ENCODE measurements at regions not wholly inside any gene's neighbourhood (a gene's known extent, or its start where the extent isn't known, plus 50 kb on each side); places are given as distances from the start of the nearest gene placed in this dataset.
"Not testable (repeated sequence)": the region's sequence is repeated elsewhere in the genome, so short reads cannot be mapped to it uniquely, and the experiment has no call there.

DNA sequence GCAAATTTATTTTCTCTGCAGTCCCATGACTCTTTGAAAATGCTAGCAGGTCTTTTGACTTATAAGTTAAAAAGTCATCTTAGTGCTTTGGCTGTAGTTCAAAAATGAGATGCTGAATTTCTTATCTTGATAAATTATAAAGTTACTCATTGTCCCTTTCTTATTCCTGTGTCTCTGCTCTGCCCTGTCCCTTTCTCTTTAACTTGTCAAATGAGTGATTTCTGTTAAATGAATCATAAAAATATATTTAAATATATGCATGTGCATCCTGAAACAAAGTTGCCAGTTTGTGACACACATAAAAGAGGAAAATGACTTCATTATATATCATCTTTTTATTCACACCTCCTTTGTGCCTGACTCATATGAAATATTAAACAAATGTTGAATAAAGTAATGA lies 1097.3 kb upstream of the EPHA6 start:
- no peak for DNase-seq (ENCODE audit: low read depth in 4 of 4, low spot score in 1 of 4)

DNA sequence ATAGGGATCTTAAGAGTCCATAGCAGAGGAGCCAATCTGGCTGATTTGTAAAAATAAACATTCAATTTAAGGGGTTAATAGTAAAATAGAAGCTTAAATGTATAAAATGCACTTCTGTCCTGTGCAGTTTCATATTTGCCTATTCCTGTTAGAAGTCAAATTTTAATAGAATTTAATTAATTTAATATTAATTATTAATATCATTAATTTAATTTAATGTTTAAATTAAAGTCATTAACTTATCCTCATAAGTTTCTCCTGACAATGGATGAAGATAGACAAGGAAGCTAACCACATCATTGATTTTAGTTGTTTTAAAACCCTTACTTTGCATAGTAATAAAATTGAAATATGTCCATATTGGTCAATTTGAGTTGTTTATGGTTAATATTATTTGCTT lies 1096.2 kb upstream of the EPHA6 start:
- no peak for DNase-seq (ENCODE audit: low read depth in 4 of 4, low spot score in 1 of 4)

DNA sequence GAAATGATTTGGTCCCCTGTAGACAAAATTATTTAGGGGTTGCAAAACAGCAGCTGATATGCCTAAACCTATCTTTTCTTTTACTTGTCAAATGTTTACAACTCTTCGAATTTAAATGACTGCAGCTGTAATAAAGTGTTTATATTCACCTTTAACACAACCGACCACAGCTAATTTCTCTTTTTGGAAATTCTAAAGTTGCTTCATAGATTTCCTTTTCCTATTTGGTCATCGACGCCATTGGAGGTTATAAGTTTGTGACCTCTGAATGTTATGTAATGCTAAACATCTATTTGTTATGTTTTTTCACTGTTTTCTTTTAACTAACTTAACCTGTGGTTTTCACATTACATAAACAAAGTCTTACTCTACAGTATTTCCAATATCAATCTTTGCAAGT lies 1094.9 kb upstream of the EPHA6 start:
- DNase-seq (ENCODE audit: low read depth in 4 of 4, low spot score in 1 of 4) = no peak

DNA sequence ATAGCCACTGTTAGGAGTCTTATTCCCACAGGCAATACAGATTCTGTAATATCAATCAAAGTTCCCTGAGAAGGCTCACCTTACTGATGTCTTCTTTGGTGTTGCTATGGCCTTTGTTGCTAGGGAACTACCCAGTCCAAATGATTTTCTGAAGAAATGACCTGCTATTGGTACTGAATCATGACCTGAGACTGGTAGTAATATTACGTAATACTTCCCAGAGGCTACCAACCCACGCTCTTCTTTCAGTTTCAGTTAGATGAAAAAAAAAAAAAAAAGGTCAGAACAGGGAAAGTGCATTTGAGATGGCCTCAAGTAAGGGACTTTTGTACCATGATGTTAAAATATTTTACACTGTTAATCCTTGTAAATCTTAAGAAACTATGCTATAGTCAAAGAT lies 1092.5 kb upstream of the EPHA6 start:
- no peak for DNase-seq (ENCODE audit: low read depth in 4 of 4, low spot score in 1 of 4)

DNA sequence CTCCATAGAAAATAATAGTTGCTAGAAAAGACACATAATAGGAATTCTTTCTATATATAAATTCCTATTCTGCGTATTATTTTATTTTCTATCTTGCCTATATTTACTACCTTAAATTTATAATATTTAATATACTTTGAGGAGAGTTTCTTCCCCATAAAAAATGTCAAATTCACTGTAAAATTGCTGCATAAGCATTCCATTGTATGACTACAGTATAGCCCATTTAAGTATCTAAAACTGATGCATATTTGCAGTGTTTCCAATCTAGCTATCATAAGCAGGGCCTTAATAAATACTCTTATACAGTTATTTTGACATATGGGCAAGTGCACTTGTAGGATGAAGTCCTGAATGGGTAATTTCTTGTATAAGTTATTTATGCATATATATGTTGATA lies 1088.6 kb upstream of the EPHA6 start:
- no peak for DNase-seq (ENCODE audit: low read depth in 4 of 4, low spot score in 1 of 4)

DNA sequence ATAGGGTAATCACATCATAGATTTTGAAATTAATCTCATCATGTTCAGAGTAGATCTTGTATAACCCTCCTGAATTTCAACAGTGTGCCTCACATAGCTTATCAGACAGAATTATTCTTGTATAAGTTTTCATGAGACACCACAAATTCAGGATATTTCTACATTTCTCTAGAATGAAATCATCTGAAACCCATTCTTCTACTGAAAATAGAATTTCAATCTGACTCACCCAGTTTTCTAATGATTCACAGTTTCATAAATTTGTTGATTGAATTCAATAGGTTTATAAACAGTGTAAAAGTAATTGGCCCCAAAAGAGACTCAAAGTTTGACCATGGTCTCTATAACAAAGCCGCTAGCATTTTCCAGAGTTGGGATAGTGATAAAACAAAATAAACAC lies 1082.6 kb upstream of the EPHA6 start:
- DNase-seq (ENCODE audit: low read depth in 4 of 4, low spot score in 1 of 4) = no peak

DNA sequence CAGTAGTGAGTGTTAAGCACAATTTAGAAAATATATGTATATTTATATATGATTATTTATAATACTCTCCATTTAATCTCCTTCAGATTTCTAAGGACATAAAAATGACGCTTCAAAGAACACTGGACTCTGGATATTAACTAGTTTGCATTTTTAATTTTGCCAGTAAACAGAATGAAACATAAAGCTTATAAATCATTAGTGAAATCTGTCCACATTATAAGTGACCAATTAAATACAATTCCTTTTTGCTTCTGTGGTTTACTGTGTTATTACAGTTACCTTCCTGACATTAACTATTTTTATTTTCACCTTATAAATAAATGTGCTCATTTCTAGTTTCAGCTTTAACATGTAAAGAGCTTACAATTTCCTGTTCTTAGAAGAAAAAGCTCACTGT lies 1081.1 kb upstream of the EPHA6 start:
- DNase-seq (ENCODE audit: low read depth in 4 of 4, low spot score in 1 of 4) = no peak

DNA sequence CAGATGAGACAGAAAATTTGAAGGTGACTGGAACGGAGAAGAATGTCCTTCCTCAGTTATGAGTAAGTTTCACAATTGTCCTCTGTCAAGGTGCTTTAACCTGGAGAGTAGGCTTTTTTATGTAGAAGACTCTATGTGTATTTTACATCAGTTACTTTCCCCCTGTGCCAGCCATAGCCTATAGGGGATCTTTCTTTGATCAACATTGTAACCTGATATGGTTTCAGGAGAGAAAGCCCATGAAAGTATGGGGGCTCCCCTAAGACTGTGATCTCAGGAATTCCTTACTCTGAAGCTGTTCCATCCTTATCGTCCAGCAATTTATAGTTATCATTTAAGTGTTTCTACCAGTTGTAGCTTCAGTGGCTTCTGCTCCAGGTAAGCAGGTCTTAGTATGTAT lies 1076.3 kb upstream of the EPHA6 start:
- DNase-seq (ENCODE audit: low read depth in 4 of 4, low spot score in 1 of 4) = no peak

DNA sequence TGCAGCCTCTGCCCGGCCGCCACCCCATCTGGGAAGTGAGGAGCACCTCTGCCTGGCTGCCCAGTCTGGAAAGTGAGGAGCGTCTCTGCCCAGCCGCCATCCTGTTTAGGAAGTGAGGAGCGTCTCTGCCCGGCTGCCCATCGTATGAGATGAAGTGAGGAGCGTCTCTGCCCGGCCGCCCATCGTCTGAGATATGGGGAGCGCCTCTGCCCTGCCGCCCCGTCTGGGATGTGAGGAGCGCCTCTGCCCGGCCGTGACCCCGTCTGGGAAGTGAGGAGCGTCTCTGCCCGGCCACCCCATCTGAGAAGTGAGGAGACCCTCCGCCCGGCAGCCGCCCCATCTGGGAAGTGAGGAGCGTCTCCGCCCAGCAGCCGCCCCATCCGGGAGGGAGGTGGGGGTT lies 1069.5 kb upstream of the EPHA6 start:
- DNase-seq (ENCODE audit: low read depth in 4 of 4, low spot score in 1 of 4) = not testable (repeated sequence)

DNA sequence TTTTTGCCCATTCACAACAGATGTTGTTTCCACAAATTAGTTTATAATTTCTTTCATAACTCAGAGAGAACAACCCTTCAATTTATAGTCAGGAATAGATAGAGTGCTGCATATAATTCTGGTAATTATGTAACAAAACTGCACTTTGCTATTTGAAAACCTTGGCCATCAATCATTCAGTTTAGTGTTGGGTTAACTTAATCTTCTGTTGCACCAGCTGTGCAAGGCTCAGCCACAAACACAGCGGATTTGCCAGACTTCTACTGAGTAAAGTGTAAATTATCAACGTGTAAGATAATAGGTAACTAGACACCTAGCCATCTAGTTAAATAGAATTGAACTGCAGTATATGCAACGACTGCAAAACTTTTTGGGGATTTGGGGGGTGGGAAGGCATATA lies 1064.3 kb upstream of the EPHA6 start:
- no peak for DNase-seq (ENCODE audit: low read depth in 4 of 4, low spot score in 1 of 4)

DNA sequence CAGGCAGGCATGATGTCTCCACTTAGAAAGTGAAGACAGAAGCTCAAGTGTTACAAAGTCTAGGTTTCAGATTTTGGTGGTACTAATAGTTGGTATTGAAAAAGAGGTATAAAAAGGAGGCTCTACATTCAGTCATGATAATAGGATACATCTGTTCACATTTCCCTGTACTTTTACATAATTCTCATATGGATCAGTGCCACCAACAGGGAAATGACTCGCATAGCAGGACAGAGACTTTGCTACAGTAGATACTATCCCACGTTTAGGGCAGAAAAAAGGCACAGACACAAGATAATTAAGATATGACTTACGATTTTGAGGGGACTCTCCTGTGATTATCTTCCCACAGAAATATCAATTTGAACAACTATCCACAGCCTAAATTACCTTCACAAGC lies 1062.9 kb upstream of the EPHA6 start:
- DNase-seq (ENCODE audit: low read depth in 4 of 4, low spot score in 1 of 4) = no peak

DNA sequence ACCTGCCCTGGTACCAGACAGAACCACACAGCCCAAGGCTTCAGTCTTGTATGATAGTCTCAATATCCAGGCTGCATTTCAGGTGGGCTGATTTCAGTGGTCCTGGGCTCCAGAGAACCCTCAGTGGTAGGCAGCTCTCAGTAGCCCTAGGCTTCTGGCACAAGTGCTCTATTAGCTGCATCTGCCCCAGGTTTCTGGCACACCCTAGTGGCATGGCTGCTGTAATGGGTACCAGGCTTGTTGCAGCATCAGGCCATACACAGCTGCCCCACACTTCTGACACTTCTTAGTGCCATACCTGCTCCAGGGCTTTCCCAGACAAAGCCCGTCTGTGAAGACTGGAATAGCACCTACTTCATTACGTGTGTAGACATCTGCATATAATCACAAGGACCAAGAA lies 1062.2 kb upstream of the EPHA6 start:
- DNase-seq (ENCODE audit: low read depth in 4 of 4, low spot score in 1 of 4) = no peak

DNA sequence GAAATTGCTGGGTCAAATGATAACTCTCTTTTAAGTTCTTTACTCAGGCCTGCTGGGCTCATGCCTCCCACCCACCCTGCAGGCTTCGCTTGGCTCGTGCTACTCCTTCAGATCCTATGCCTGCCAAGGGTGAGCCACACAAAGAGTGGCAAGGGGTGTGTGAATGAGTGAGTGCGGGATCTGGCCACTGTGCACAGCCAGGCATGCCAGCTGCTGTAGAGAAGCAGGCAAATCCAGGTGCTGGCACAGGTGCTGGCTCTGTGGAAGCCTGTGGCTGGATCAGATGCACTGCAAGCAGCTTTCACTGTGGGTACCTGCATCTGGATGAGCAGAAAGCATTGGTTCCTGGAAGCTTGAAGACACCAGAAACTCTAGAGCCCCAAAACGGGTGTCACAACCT lies 1055.7 kb upstream of the EPHA6 start:
- DNase-seq (ENCODE audit: low read depth in 4 of 4, low spot score in 1 of 4) = no peak

DNA sequence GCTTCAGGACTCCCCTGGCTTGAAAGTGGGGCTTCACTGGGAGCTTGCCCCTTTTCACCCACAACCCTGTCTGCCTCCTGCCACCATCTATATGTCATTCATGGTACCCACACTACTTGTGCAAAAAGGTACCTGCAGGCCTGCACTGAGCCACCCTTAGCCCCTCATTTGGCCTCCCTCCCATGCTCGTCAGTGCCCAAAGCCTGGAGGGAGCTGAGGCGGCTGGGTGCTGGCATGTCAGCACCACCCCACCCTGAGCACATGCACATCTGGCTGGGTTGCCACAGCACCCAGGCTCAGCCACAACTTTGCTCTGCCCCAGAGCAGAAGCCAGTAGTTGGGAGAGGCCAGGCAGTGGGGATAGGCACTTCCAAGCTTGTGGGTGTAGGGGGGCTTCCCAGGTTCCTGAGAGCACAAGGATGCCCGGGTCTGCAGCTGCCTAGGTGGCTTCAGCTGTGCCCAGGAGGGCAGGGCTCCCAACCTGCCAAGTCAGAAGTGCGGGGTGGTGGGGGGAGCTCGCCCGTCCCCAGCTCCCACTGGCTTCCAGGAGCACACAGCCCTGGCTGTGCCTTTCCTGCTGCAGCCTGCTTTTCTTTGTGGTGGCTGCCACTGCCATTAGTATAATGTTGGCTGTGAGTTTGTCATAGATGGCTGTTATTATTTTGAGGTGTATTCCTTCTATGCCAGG lies 1054.6 kb upstream of the EPHA6 start:
- DNase-seq (ENCODE audit: low read depth in 4 of 4, low spot score in 1 of 4) = no peak

DNA sequence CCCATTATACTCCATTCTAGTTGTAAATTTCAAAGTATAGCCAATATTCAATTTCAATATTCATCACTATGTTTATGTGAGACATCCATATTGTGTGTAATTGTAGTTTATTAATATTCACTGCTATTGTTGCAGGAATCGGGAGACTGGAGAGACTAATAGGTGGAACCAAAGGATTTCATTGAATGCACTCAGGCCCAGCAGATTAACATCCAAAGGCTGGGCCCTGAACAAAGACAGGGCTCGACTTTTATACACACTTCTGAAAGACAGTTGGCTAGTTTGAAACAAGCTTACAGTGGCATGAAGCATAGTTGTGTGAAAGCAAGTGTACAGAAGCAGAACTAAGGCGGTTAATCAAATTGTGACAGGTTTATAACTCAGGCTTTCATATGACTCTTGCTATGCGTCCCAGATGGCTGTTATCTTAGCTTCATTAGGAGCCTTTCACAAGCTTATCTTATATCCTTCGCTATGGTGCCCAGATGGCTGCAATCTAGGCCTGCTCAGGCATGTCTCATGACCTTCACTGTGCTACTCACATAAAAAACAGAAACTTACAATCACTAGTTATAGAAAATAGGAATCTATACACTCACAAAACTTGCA lies 1038.8 kb upstream of the EPHA6 start:
- no peak for DNase-seq (ENCODE audit: low read depth in 4 of 4, low spot score in 1 of 4)

DNA sequence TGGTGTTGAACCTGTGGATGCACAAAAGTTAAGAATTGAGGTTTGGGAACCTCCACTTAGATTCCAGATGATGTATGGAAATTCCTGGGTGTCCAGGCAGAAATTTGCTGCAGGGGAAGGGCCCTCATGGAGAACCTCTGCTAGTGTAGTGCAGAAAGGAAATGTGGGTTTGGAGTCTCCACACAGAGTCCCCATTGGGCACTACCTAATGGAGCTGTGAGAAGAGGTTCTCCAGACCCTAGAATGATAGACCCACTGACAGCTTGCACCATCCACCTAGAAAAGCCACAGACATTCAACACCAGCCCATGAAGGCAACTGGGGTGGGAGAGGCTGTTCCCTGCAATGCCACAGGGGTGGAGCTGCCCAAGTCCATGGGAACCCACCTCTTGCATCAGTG lies 1032.8 kb upstream of the EPHA6 start:
- no peak for DNase-seq (ENCODE audit: low read depth in 4 of 4, low spot score in 1 of 4)

DNA sequence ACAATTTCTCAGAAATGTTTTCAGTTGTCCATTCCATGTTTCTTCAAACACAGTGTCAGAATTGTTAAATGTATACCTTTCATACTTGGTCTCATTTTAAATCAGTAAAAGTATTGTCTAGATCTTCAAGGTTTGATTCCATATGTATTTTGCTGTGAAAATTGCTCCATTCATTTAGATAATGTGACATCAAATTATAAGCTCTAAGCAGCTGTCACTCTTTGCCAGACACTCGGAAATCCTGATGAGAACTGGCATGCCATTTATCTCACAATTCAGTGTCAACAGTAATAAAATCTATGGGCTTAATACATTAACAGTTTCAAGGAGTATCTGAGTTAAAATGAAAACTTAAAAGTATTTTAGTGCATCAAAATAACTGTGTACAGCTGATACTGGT lies 1025.3 kb upstream of the EPHA6 start:
- DNase-seq (ENCODE audit: low read depth in 4 of 4, low spot score in 1 of 4) = no peak

DNA sequence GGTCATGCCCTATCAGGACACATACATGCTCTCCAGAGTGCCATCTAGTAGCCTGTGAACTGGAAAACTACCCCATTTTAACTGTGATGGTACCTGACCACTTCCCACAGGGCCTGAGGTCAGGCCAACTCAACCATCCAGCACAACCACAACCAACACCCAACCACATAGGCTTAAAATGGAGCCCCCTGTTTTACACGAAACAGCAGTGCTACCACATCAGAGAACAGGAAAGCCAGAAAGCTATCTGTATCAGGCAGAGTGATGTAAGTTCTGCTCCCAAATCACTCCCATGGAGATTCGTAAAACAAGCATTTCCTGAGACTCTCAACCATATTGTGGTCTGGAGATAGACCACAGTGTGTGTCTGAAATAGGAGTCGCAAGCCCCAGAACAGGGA lies 1017.3 kb upstream of the EPHA6 start:
- DNase-seq (ENCODE audit: low read depth in 4 of 4, low spot score in 1 of 4) = no peak

DNA sequence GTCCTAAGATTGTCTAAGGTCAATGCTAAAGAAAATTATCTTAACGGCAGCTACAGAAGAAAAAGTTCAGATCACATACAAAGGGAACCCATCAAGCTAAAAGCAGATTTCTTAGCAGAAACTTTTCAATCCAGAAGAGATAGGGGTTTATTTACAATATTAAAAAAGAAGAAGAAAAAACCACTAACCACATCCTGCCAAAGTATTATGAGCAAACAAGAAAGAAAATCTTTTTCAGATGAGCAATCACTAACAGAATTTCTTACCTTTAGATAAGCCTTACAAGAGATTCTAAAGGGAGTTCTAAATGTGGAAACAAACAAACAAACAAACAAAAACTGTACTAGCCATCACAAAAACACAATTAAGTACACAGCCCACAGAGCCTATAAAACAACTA lies 1015.8 kb upstream of the EPHA6 start:
- DNase-seq (ENCODE audit: low read depth in 4 of 4, low spot score in 1 of 4) = no peak

DNA sequence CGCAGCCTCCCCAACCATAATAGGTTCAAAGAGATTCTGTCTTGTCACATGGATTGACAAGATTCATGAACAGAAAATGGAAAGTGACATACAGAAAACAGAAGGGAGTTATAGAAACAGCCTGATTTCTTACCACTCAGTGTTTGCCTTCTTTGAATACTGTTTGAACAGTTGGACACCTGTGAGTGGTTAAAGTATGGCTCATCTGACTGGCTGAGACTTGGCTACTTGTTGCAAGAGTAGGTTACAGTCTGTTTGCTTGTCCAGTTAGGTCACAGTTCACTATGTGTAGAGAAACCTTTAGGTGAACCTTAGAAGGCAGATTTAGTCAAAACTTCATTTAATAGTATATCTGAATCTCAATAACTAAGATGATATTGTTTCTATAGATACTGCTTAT lies 1003.9 kb upstream of the EPHA6 start:
- DNase-seq (ENCODE audit: low read depth in 4 of 4, low spot score in 1 of 4) = no peak

DNA sequence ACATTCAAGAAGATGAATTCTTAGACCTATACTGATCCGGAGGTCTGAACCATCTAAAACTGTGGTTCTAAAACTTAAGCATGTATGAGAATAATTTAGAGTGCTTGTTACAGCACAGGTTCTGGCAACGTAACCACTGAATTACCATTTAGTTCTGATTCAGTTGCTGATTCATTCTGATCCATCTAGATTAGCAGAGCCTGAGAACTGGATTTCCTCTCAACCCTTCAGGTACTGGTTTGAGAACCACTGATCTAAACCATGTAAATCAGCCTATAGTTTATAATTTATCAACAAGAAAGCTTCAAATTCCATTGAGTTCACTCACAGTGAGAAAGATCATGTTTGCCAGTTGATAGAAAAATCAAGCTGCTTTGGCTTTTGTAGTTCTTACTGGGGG lies 1001.1 kb upstream of the EPHA6 start:
- no peak for DNase-seq (ENCODE audit: low read depth in 4 of 4, low spot score in 1 of 4)

DNA sequence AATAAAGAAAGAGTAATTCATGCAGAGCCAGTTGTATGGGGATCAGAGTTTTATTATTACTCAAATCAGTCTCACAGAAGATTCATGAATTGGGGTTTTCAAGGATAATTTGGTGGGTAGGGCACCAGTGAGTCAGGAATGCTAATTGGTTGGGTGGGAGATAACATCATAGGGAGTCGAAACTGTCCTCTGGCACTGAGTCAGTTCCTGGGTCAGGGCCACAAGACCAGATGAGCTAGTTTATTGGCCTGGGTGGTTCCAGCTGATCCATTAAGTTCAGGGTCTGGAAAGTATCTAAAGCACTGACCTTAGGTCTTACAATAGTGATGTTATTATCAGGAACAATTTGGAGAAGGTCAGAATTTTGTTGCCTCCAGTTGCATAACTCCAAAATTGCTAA lies 998.6 kb upstream of the EPHA6 start:
- no peak for DNase-seq (ENCODE audit: low read depth in 4 of 4, low spot score in 1 of 4)

DNA sequence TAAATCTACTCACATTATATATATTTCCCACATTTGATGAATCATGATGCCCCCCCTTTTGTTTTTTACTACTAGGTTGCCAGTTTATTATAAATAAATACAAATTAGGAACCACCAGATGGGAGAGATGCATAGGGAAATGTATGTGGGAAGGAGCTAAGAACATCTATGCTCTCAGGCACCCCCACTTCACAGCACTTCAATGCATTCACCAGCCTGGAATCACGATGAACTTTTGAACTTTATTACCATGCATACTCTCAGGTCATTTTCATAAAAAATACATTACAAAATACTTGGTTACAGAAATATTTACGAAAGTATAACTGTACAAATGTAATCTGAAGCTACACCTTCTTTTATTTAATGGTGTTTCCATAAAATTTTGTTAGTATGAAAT lies 988.0 kb upstream of the EPHA6 start:
- no peak for DNase-seq (ENCODE audit: low read depth in 4 of 4, low spot score in 1 of 4)

Data from stimulated activated CD4-positive, alpha-beta T cell treated with anti-CD3 and anti-CD28 coated beads, Interleukin-1b, Interleukin-23, amount 100 ng/mL, for 24 hours (primary cell).